ENCODE measurements at regions not wholly inside any gene's neighbourhood (a gene's known extent, or its start where the extent isn't known, plus 50 kb on each side); places are given as distances from the start of the nearest gene placed in this dataset.
"Not testable (repeated sequence)": the region's sequence is repeated elsewhere in the genome, so short reads cannot be mapped to it uniquely, and the experiment has no call there.

DNA sequence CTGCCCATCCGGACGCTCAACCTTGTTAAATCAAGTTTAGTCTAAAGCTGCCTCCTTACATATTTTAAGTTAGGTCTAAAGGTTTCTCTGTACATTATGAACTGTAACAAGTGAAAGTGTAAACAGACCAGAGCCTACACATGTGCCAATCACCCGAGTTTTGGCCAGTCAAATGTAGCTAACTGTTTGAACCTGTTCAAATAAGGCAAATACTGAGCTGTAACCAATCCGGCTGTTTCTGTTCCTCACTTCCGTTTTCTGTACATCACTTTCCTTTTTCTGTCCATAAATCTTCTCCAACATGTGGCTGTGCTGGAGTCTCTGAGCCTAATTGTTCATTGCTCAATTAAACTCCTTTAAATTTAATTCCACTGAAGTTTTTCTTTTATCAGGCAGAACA is 113.3 kb upstream of the SHISA3 start:
- no peak for DNase-seq (ENCODE audit: low read depth, low spot score)

DNA sequence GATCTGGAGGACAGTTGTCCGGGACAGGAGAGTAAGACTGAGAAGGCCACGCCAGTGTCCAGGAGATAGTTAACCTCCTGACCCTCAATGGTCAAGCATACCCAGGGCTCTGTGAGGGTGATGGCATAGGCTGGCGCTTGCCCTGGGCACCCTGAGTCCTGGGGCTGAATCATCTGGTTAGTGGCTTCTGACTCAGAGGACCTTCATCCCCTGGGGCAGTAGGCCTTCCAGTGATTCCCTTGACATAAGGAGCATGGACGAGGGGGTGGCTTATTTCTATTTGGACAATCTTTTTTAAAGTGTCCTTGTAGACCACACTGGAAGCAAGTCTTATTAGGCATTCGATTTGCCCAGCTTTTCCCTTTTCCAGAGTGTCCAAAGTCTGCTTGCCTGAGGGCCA is 108.4 kb upstream of the SHISA3 start:
- DNase-seq (ENCODE audit: low read depth, low spot score): not testable (repeated sequence)

DNA sequence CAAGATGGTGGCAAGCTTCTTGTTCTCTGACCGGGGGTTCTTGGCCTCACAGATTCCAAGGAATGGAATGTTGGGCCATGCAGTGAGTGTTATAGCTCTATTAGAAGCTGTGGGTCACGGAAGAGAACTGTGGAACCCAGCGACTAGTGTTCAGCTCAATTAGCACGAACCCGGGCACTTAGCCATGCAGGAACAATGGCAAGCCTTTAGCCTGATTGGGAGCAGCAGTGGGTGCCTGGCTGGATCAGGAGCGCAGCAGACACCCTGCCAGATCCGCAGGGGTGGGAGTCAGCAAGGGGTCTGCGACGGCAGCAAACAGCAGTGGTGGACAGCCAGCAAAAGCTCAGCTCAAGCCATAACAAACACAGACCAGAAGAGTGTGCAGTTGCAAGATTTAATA is 105.1 kb upstream of the SHISA3 start:
- DNase-seq (ENCODE audit: low read depth, low spot score): not testable (repeated sequence)

DNA sequence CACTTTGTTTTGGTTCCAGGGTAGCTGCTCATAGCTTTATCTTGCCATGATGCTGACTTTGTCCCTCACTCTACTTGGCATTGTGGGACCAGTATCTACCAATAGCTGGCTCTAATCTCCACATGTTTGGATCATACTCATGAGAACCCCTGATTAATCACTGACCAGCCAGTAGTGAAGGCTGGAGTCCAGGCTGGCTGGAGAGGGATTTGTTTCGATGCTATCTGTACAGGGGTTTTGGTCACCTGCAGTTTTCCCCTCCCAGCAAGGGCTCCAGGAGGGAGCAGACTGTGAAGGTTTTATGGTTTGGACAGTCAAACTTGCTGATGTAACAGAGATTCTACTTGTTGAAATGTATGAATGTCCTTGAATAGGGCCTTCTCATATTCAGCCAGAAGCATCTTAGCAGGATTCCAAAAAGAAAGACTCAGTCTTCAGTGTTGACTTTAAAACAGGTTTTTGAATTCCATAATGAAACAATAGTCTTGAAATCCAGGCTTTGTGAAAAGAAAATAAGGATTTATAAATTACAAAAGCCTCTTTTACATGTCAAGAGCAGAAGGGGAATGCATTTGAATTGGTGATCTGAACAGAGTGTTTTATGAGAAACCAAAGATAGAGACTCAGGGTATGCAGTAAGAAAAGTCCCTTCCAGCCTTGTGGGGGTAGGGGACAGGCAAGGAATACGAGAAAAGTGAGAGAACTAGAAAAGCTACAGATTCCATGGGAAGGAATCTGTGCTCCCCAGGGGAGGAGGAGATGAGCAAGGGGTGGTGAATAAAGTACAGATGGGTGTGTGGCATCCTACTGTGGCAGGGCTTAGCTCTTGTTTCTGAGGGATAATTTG is 103.1 kb upstream of the SHISA3 start:
- DNase-seq (ENCODE audit: low read depth, low spot score): no peak

DNA sequence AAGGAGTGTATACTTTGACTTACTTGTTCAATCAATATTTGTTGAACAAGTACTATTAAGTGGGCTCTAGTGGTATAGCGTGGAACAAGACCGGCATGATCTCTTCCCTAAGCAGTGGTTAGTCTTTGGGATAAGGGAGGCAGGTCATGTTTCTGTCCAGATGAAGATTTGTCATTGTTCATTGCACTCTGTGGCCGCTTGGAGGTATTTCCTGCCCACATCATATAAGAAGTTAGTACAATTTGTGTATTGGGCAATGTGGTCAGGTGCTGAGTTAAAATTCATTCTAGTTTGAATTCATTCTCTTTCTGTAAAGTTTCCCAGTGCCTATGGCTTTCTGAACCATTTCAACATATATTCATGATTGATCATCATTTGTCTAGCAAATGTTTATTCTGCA is 101.1 kb upstream of the SHISA3 start:
- DNase-seq (ENCODE audit: low read depth, low spot score): no peak

DNA sequence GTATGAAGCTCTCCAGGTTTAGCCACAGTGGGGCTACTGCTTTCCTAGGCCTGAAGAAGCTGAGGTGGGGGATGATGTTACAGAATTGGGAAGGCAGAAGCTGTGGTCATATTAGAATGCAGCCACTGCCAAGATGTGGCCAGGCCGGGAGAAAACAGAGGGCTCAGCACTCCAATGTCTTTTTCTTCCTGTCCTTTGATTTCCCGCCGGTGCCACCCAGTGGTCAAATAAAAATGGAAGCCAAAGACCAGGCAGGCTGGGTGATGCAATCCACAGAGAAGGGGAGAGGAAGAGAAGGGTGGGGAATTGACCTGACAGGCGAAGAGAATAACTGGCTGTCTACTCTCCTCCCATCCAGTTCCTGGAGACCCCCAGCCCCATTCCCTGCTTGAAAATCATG is 94.9 kb upstream of the SHISA3 start:
- DNase-seq (ENCODE audit: low read depth, low spot score): no peak

DNA sequence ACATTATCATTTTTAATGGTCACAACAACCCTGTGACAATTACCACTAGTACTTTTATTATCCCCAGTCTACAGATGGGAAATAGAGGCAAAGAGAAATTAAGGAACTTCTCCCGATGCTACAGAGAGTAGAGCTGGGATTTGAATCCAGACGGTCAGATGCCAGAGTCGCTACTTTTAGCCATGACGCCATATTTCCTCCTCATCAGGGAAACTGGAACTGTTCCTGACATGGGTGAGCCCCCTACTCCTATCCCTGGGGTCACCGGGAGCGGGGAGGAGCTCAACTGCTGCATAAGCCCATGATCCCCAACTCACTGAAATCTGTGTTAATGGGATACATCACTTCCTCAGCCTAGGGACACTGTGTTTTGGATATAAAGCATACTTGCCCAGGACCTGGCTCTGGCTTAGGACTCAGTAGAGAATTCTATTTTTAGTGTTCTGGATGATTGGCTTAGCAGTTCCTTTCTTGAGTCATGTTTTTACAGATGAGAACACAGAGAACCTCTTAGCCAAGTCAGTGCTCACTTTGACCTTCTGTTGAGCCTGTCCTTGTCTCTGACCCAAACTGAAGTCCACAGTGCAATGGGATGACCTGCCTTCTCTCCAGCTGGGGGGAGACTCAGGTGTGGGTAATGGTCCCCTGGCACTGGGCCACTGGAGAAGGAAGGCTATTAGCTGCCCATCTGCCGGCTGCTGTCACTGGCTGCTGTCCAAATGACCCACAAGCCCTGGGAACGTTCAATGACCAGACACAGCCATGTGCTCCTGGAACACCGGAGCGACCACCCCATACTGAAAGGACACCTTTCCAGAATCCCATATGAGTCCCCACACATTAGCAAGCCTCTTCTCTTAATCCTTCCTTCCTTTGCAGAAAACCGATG is 90.8 kb upstream of the SHISA3 start:
- no peak for DNase-seq (ENCODE audit: low read depth, low spot score)

DNA sequence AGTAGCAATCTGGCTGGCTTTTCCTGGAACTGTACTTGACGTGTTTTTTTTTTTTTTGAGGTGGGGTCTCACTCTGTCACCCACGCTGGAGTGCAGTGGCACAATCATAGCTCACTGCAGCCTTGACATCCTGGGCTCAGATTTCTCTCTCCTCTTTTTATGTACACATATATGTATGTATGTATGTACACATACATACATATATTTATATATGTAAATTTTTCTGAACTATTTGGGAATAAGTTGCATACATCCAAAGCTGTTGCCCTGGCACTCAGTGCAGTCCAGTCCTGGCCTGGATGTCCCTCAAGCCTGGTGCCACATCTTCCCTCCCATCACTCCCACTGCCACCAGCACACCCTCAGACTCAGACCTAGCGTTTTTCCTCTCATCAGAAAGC is 89.0 kb upstream of the SHISA3 start:
- DNase-seq (ENCODE audit: low read depth, low spot score): no peak

DNA sequence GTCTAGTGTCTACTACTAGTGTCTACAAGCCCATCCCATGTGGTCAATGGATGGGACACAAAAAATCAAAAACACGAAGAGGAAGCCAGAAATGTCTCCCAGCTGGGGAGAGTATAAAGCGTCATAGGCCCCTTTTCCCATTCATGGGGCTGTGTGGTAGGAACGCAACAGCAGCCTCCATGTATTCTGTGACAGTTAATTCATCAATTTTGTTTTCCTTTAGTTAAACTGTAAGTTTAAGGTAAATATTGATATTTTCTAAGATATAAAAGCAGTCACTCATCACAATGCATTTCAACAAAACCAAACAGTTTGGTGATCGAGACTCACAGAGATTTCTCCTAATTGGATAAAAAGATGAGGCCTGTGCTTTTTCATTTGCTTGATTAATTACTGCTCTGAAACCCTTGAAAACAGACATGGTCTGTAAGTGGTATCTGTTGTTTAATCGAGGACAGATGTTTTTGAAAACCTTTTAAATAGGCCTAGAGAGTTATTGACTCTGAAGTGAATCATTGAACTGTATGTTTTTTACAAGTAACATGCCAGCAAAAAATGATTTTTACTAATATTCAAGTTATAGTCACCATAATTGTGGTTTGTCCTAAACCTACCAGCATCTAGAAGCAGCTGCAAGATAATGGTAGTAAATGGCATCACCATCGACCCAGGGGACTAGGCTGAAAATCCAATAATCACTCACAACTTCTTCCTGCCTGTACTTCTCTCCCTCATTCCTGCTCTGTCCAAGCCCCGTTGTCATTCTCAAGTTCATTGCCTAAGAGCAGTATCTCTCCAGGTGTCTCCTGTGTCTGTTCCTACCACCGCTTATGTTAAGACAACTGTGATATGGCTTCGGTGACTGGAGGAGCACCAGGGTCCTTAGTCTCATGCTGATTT is 87.7 kb upstream of the SHISA3 start:
- DNase-seq (ENCODE audit: low read depth, low spot score): no peak

DNA sequence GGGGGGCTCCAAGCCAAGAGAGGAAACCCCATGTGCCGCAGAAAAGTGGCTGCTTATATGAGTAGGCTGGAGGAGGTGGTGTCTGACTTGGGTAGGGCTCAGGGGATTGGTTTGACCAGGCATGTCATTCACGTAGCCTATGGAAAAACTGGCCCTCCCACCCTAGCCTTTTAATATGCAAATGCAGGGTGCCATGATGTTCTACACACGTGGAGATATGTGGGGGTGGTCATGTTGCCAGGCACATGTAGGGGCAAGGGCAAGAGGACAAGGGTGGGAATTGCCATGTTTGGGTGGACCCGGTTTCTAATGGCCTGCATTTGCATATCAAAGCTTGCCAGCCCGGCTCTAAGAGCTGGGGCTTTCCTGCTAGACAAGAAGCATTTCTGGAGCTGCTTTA is 86.9 kb upstream of the SHISA3 start:
- no peak for DNase-seq (ENCODE audit: low read depth, low spot score)

DNA sequence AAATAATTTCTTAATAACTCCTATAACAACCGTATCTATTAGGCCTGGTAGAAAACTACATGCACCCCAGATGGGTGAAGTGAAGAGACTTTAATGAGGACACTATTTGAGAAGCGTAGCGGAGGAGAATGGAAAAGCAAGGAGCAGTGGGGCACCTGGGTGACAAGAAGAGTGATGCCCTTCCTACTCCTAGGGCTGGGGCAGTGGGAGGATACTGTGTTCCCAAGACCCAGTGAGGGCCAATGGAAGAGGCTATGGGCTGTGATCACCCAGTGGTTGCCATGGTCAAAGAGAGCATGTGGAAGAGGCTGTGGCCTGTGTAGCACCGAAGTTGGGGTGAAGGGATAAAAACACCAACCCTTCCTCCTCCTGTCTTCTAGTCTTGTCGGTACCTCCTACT is 86.5 kb upstream of the SHISA3 start:
- no peak for DNase-seq (ENCODE audit: low read depth, low spot score)

DNA sequence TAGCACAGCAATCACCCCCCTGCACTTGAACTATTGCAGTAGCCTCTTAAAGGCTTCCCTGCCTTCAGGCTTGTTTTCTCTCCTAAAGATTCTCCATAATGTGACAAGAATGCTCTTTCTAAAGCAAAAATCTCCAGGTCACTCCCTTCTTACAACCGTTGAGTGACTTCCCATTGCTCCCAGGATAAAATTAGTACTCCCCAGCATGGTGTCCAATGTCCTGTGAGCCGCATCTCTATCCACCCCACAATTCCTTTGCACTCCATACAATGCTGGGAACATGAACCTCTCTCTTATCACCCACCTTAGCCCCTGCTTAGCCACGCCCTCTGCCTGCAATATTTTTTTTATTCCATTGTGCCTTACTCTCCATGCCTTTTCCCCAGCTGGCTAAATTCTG is 85.7 kb upstream of the SHISA3 start:
- DNase-seq (ENCODE audit: low read depth, low spot score): no peak

DNA sequence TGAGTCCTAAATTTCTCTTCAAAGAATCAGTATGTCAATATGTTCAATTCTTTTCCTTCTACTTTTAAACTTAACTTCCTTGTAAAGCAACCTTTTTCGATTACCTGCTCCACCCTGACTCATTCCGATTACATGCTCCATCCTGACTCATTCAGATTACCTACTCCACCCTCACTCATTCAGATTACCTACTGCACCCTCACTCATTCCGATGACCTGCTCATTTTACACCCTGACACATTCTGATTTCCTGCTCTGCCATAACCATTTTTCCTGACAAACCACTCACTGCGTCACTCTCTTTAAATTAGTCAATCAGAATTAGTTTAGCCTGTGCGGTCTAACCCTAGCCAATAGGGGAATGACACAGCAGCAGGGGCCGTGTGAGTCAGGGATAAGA is 83.9 kb upstream of the SHISA3 start:
- DNase-seq (ENCODE audit: low read depth, low spot score): not testable (repeated sequence)

DNA sequence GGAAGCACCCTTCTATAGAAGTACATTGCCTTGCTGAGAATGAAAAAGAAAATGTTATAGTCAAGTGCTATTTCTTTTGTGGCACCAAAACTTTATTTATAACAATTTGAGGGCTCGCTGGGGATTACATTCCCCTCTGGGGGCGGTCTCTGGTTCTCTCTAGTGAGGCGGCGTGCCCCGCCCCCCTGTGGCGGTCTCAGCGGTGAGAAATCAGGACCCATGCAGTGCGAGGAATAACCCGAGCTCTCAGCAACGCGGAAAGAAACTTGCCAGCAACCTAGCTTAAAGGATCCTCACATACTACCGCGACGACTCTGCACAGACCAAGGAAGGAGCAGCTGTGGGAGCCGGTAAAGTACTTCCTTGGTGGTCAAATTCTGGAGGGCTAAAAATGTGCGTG is 83.4 kb upstream of the SHISA3 start:
- no peak for DNase-seq (ENCODE audit: low read depth, low spot score)

DNA sequence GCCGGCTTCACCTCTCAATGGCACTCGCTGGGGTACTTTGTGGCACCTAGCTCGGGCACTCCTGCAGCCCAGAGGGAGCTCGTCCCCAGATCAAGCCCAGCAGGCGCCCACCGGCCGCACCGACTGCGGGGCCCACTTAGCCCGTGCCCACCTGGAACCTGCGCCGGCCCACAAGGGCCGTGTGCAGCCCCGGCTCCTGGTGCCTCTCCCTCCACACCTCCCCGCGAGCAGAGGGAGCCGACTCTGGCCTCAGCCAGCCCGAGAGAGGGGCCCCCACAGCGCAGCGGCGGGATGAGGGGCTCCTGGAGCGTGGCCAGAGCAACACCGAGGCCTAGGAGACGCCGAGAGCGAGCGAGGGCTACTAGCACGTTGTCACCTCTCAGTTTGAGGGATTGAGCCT is 82.1 kb upstream of the SHISA3 start:
- DNase-seq (ENCODE audit: low read depth, low spot score): no peak

DNA sequence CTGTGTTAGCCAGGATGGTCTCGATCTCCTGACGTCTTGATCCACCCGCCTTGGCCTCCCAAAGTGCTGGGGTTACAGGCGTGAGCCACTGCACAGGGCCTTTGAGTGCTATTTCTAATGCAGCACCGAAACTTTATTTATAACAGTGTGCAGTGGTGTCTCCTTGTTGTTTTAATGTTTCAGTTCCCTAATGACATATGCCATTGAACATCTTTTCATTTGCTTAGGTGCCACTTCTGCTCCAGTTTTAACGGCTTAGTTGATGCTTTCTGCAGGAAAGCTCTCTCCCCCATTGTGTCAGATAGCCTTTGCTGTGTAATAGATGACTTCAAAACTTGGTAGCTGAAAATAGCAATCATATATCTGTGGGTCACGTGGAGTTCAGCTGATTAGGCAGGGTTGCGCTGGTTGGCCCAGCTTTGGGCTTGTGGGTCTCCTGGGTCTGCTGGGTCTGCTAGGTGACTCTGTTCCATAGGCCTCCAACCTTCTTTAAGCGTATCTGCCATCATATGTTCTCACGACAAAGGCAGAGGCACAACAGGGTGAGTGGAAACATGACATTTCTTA is 76.4 kb upstream of the SHISA3 start:
- no peak for DNase-seq (ENCODE audit: low read depth, low spot score)

DNA sequence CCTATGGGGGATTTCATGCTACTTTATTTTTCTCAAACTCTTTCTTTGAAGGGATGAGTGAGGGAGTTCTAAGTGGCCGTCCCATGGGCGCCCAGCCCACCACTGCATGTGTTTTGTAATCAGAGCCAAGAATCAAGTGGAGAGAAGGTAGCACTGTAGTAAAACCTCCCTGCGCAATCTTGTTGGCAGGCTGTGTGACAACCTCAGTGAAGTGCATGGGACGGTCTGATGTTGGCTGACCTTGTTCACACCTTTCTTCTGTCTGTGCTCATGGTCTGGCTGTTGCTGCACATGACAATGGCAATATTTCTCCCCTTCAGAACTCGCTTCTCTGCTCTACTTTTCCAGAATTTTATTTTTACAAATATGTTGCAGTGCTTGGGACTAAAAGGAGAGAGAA is 71.2 kb upstream of the SHISA3 start:
- no peak for DNase-seq (ENCODE audit: low read depth, low spot score)

DNA sequence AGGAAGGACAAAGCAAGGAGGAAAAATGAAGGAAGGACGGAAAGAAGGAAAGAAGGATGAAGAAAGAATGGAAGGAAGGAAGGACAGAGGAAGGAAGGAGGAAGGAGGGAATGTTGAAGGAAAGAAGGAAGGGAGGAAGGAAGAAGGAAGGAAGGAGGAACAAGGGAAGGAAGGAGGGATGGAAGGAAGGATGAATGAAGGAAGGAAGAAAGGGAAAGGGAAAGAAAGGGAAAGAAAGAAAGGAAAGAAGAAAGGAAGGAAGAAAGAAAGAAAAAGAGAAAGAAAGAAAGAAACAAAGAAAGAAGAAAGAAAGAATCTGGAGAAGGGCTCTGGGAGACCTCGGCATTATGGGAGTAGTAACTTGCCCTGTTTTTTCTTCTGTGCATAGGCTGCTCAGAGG is 70.8 kb upstream of the SHISA3 start:
- DNase-seq (ENCODE audit: low read depth, low spot score): no peak

DNA sequence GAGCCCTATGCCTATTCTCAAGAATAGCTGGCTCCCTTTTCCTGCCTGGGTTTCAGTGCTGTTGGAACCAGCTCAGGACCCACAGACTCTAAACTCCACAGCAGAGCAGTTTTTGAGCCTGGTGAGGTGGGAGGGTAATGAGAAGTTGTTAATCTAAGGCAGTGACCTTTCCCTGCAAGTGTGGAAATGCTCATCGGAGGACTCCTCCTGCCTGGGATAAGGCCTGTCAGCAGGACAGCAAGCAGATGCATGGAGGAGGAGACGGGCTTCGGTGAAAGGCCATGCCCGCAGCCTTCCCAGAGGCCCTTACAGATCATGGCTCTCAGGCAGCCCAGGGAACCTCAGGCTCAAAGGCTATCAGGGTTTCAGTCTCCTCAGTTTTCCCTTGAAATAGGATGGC is 70.0 kb upstream of the SHISA3 start:
- DNase-seq (ENCODE audit: low read depth, low spot score): no peak

DNA sequence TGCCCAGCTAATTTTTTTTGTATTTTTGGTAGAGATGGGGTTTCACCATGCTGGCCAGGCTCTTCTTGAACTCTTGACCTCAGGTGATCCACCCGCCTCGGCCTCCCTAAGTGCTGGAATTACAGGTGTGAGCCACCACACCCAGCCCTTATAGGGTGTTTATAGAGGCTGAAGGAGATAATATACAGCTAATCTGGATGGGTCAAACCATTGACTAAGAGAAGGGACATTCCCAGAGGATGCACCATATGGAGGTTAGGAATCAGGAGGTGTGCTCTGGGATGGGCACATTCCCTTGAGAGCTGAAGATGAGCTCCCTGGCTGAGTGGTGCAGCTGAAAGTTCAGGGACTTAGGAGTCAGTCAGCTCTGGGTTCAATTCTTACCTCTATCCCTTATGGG is 68.3 kb upstream of the SHISA3 start:
- no peak for DNase-seq (ENCODE audit: low read depth, low spot score)

DNA sequence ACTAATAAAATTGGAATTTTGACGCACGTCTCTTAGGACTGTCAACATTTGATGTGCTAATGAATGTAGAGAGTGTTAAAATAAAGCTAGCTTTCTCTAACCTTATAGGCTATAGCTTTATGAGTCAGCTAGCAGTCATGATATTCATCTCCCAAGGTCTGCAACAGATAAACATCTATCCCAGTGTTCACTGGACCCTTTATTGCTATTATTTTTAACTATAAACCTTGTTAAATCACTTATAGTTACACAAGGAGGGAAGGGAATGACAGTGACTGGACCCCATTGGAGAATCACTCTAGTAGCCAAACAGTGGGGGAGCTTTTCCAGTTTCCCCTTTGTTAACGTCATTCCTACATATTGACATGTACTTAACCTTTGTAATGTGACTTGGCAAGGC is 67.9 kb upstream of the SHISA3 start:
- DNase-seq (ENCODE audit: low read depth, low spot score): no peak

Data from brain pericyte (primary cell).